ENCODE measurements at regions not wholly inside any gene's neighbourhood (a gene's known extent, or its start where the extent isn't known, plus 50 kb on each side); places are given as distances from the start of the nearest gene placed in this dataset.

DNA sequence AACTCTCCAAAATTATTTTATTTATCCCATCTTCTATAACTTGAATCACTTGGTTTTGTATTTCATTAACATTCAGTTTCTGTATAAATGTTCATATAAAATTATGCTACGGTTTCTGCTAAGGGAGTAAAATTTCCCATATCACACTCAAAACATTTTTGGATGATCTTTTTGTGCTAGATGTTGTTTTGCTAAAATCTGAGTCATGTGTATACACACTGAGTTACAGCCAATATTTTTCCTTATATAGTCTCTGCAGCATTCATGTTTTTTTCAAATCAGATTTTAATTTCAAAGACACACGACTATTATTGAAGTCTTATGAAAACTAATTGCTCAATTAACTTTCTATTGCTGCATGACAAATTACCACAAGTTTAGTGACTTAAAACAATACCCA, 54.3 kb upstream of the SLC2A12 start:
- TF ChIP-seq, protein P1, sequence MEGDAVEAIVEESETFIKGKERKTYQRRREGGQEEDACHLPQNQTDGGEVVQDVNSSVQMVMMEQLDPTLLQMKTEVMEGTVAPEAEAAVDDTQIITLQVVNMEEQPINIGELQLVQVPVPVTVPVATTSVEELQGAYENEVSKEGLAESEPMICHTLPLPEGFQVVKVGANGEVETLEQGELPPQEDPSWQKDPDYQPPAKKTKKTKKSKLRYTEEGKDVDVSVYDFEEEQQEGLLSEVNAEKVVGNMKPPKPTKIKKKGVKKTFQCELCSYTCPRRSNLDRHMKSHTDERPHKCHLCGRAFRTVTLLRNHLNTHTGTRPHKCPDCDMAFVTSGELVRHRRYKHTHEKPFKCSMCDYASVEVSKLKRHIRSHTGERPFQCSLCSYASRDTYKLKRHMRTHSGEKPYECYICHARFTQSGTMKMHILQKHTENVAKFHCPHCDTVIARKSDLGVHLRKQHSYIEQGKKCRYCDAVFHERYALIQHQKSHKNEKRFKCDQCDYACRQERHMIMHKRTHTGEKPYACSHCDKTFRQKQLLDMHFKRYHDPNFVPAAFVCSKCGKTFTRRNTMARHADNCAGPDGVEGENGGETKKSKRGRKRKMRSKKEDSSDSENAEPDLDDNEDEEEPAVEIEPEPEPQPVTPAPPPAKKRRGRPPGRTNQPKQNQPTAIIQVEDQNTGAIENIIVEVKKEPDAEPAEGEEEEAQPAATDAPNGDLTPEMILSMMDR (IDR thresholded peaks at IDR 0.05; ENCODE audit: low read depth, low read length) = no peak
- no peak overlapping the region for H3K4me3 ChIP-seq (replicated peaks in 1 of 2; ENCODE audit: low read depth in 2 of 2, low read length in 2 of 2)
- peak in 1 of 2 donors; percentile 27 for DNase-seq (ENCODE audit: low read depth in 2 of 2)

DNA sequence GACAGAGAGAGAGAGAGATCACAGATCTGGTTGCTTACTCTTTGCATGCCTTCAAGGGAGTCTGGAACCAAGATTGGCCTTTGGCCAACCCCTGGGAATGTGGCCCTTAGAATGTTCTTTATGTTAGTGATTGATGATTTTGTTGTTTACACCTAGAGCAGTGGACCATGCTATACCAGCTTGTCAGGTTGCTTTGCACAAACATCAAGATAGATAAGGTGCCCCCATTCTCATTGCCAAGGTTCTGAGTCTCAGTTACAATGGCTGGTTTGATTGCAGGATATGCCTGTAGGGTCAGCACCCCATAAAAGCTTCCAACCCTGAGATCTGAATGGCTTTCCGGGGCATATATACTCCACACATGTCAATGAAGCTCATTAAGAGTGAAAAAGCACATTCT, 53.5 kb upstream of the SLC2A12 start:
- H3K4me3 ChIP-seq (replicated peaks in 1 of 2; ENCODE audit: low read depth in 2 of 2, low read length in 2 of 2) = no peak overlapping the region
- DNase-seq (ENCODE audit: low read depth in 2 of 2) = no peak
- TF ChIP-seq, protein P1 (IDR thresholded peaks at IDR 0.05; ENCODE audit: low read depth, low read length) = no peak

DNA sequence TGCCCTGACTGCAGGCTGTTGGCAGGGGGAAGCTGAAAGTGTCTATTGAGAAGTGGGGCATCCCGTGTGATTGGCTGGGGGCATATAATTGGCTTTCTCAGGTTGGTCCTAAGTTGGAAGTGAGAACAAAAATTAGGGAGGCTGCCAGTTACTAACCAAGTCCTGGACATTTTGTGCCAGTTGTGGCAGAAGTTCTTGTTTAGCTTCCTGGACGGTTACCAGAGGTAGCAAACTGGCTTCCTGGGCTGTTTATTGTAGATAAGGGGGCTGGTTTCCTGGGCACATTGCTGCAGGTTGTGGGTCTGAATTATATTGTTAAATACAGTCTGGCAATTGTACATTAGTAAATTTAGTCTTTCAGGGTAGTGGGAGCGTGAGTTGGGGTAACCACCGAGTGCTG, 50.6 kb upstream of the SLC2A12 start:
- no peak overlapping the region for H3K4me3 ChIP-seq (replicated peaks in 1 of 2; ENCODE audit: low read depth in 2 of 2, low read length in 2 of 2)
- DNase-seq (ENCODE audit: low read depth in 2 of 2) = no peak
- TF ChIP-seq, protein P1 (IDR thresholded peaks at IDR 0.05; ENCODE audit: low read depth, low read length) = no peak

Measured in cardiac fibroblast (primary cell).